HL-60 (cell line): ENCODE measurements at regions not wholly inside any gene's neighbourhood (a gene's known extent, or its start where the extent isn't known, plus 50 kb on each side); places are given as distances from the start of the nearest gene placed in this dataset.

Source experiments
- CTCF ChIP-seq: IDR thresholded peaks from one replicate; pipeline ENCODE4 v1.5.1; 2011; ENCODE audit warnings: low read length, control low read depth, inconsistent platforms; ENCODE audit not compliant: insufficient read depth
- GABPA ChIP-seq: IDR thresholded peaks from 2 replicates; pipeline ENCODE4 v1.6.1; 2012; ENCODE audit warnings: low read depth
- POLR2AphosphoS5 ChIP-seq: IDR thresholded peaks from 2 replicates; pipeline ENCODE4 v1.6.1; 2012; ENCODE audit warnings: low read depth

- TF ChIP-seq CTCF: no peak
- no peak for TF ChIP-seq POLR2AphosphoS5
- TF ChIP-seq GABPA: no peak
Measured at GRCh38 chr2:196487417-196487816, 152.1 kb upstream of the CCDC150 start.
